GM21367 (cell line): ENCODE measurements at regions not wholly inside any gene's neighbourhood (a gene's known extent, or its start where the extent isn't known, plus 50 kb on each side); places are given as distances from the start of the nearest gene placed in this dataset.
"Not testable (repeated sequence)": the region's sequence is repeated elsewhere in the genome, so short reads cannot be mapped to it uniquely, and the experiment has no call there.

ENCODE experiments used
- ATAC-seq: cut with Tn5 transposase; IDR thresholded peaks from one replicate; pipeline ENCODE4 v1.9.1; 2021; ENCODE audit not compliant: unreplicated experiment

DNA sequence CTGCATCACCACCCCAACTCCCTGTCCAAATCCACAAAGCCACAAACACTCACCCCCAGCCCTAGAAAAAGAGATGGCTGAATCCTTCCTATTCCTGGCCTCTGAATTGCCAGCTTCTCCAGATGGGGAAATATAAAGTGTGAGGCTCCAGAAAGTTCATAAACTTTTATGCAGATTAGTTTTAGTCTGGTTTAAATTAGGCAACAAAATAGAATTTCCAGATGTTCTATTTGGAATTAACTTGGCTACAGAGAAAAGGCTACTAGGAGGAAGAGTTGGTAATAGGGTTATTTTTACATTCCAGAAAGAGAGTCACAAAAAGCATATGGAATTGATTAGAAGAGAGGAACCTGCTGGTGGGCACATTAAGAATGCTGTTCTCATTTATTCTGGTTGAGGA is 56.0 kb downstream of the EN1 start:
- no peak for ATAC-seq

DNA sequence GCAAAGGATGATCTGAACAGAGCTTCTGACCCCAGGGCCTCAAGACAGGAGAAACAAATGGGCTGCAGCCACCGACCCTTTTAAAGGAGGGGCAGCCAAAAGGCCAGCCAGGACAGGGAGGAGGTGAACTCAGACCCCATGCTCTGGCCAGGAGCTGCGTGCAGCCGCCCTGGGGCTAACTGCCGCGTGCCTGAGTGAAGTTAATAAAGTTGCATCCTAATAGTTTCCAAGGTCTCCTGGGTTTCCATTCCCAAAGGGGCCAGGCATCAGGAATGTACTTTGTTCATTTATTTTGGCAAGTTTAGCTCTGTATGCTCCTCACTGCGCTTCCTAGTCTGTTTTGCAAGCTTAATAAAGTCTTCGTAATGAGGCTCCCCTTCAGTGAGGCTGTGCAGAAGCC is 60.7 kb downstream of the EN1 start:
- no peak for ATAC-seq

DNA sequence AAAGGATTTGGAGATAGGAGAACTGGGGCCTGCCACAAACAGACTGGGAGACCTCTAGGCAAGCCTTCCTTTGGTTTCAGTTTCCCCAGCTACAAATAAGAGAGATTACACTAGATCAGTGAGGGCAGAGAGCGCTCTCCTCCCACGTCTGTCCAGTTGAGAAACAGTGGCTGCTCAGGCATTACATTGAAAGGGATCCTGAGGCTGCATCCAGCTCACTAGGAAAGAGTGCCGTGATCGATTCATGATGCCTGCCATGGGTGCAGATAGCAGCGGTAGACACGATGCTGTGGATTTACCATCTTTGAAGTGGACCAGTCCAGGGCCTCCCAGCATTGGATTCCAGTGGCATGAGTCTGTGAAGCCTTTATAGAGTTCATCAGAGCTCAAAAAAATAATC is 62.6 kb downstream of the EN1 start:
- no peak for ATAC-seq

DNA sequence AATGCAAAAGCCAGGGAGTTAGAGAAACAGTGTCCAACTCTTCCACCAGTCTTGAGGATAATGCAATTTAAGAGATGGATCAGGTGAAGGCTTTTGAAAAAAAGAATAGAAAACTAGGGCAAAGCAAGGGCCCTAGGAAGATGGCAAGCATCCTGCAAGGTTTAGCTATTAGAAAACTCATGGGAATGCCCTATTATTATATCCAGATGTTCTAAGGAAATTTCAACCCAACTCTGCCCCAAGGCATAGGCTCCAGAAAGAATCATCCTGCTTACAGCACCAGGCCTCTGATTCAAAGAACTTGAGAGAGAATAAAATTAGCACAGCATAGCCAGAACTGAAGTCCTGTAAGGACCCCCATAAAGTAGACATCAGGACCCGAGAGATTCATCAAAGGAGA is 68.1 kb downstream of the EN1 start:
- no peak for ATAC-seq

GRCh38 chr2:118774458-118775133 is 72.9 kb downstream of the EN1 start:
- ATAC-seq, result no peak

- no peak for ATAC-seq
Observed at GRCh38 chr2:118773826-118774225, 73.6 kb downstream of the EN1 start.

- ATAC-seq, result no peak
Observed at GRCh38 chr2:118772487-118773200, 74.8 kb downstream of the EN1 start.

- ATAC-seq, result no peak
Observed at GRCh38 chr2:118769707-118770400, 77.6 kb downstream of the EN1 start.

DNA sequence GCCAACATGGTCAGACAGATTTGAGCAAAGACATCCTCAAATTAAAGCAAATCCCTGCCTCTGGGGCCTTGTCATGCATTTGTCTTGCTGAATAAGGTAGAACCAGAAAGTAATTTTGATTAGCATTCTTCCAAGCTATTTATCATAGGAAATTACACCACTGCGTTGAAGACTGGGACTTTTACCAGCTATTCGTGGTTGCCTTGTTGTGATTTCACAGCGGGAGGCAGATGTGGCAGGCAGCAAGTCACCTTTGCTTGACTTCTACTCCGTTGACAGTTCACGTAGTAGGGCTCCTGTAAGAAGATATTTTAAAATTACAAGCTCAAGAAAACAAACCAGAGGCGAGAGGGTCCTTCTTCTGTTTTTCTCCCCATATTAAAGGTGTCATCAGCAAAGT is 80.6 kb downstream of the EN1 start:
- ATAC-seq, result no peak

DNA sequence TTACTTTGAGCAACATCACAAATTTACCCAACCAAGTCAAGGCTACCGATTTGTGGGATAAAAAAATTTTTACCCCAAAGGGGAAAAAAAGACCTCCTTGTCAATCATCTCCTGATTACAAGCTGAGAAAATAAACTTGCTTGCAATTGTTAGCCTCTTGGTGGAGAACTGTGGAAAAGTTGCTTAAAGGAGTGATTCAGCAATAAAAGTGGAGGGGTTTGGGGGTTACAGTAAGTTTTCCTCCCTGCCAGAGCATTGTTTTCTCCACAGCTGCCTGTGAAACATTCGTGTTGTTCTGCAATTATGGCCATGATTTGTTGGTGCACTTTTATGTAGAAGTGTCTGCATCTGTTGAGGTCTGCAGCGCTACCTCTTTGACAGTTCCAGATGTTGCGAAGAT is 82.6 kb downstream of the EN1 start:
- no peak for ATAC-seq

GRCh38 chr2:118763797-118764196 is 83.7 kb downstream of the EN1 start:
- ATAC-seq, result no peak

GRCh38 chr2:118762290-118762689 is 85.2 kb downstream of the EN1 start:
- ATAC-seq, result no peak

- no peak for ATAC-seq
Observed at GRCh38 chr2:118761771-118762170, 85.7 kb downstream of the EN1 start.

GRCh38 chr2:118755901-118756300 is 91.5 kb downstream of the EN1 start:
- ATAC-seq, result no peak

- ATAC-seq, result no peak
Observed at GRCh38 chr2:118755384-118755783, 92.1 kb downstream of the EN1 start.

- ATAC-seq, result no peak
Observed at GRCh38 chr2:118752762-118753429, 94.6 kb downstream of the EN1 start.

DNA sequence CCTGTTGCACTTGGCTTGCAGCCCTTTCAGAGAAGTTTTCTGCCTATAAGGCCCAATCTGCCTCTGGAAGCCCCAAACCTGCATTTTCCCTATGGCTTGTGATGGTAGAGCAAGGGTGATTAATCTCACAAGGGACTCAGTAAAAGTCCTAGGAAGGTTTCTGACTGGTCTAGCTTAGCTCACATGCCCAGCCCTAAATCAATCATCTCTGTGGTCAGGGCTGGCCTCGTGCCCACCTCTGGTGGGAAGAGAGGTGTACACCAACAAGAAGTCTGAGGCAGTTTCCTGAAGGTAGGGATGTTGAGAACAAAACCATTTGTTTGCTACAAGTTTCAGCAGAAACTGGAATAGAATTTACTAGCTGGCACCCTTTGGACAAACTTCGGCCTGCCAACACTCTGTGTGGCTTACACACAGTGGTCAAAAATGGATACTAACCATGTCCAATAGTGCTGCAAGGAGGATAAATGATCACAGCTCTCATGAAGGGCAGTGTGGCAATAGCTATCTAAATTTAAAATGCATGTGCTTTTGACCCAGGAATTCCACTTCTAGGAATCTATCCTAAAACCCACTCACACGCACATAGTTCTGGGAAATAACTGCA is 96.4 kb downstream of the EN1 start:
- ATAC-seq, result no peak

GRCh38 chr2:118748245-118748885 is 99.1 kb downstream of the EN1 start:
- ATAC-seq, result no peak

- ATAC-seq, result no peak
Observed at GRCh38 chr2:118747637-118748036, 99.8 kb downstream of the EN1 start.

DNA sequence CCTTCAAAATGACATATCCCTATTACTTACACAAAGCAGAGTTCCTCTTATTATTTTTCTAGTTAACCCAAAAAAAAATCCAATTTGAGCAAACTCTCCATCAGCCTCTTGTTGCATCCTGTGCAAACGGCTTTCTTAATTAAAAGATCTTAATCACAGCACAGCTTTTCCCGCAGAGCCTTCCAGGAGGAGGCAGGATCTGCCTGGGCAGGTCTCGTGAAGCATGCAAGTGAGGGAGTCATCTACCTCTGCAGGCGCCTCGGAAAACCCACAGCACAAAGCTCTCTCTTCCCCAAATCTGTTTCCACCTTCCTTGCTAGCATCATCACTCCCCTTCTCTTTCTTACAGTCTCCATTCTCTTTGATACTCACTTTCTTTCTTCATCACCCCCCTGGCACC is 100.4 kb downstream of the EN1 start:
- no peak for ATAC-seq

DNA sequence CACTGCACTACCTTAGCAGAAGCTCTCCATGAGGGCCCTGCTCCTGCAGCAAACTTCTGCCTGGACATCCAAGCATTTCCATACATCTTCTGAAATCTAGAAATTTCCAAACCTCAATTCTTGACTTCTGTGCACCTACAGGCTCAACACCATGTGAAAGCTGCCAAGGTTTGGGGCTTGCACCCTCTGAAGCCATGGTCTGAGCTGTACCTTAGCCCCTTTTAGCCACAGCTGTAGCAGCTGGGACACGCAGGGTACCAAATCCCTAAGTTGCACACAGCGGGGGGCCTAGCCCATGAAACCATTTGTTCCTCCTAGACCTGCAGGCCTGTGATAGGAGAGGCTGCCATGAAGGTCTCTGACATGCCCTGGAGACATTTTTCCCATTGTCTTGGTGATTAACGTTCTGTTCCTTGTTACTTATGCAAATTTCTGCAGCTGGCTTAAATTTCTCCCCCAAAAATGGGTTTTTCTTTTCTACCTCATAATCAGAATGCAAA is 102.7 kb downstream of the EN1 start:
- not testable (repeated sequence) for ATAC-seq
